ENCODE measurements at regions not wholly inside any gene's neighbourhood (a gene's known extent, or its start where the extent isn't known, plus 50 kb on each side); places are given as distances from the start of the nearest gene placed in this dataset.
"Not testable (repeated sequence)": the region's sequence is repeated elsewhere in the genome, so short reads cannot be mapped to it uniquely, and the experiment has no call there.

GRCh38 chr17:77290759-77291558 lies 150.2 kb downstream of the SEC14L1 start:
- ATAC-seq, DNase-seq: not testable (repeated sequence)

DNA sequence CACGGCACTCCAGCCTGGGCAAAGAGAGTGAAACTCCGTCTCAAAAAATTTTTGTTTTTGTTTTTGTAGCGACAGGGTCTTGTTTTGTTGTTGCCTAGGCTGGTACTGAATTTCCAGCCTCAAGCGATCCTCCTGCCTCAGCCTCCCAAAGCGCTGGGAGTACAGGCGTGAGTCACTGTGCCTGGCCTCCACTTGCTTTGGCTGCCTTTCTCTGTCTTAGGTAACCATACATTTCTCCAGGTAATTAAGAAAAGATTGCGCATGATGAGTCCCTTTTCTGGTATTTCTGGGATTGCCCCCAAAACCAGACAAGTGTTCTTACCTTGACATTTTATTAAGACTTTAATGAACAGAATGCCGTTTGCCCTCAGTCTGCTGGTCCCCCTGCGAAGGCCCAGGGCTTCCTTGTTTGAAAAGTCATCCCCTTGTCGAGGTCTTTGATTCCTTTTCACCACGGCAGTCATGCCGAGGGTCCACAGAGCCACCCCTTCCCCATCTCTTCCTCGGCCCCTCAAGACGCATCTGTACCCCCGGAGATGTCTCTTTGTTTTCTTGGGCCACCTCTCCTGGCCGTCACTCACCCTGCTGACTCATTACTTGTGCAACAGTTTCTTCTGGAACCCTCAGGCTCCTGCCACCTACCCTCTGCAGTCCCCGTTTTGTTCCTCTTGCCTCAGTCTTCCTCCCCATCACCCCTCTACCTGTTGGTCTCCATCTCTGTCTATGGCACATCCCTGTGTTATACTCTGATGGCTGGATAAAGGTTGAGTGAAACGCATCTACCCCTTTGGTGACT lies 151.0 kb downstream of the SEC14L1 start:
- DNase-seq, result no peak
- ATAC-seq, result no peak

GRCh38 chr17:77294761-77295160 lies 154.0 kb downstream of the SEC14L1 start:
- no peak for DNase-seq
- no peak for ATAC-seq

GRCh38 chr17:77295241-77295853 lies 154.6 kb downstream of the SEC14L1 start:
- no peak for DNase-seq
- ATAC-seq, result no peak

DNA sequence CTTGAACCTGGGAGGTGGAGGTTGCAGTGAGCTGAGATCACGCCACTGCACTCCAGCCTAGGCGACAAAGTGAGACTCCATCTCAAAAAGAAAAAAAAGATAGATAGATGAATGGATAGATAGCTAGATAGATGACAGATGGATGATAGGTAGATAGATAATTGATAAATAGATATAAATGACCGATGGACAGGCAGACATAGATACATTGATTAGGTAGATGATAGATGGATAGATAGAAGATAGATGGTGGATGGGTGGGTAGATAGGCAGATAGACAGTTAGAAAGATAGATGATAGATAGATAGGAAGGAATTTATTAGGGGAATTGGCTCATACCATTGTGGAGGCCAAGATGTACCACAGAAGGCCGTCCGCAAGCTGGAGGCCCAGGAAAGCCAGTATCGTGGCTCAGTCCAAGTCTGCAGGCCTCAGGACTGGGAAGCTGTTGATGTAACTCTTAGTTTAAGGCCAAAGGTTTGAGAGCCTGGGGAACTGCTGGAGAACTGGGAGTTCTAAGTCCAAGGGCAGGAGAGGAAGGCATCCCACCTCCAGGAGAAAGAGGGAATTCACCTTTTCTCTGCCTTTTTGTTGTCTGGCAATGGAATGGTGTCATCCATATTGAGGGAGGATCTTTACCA lies 156.1 kb downstream of the SEC14L1 start:
- DNase-seq (no peak), ATAC-seq (no peak)

GRCh38 chr17:77297693-77298666 lies 157.2 kb downstream of the SEC14L1 start:
- DNase-seq (no peak), ATAC-seq (peak; percentile 46)

GRCh38 chr17:77298811-77299210 lies 158.0 kb downstream of the SEC14L1 start:
- DNase-seq (no peak), ATAC-seq (no peak)

DNA sequence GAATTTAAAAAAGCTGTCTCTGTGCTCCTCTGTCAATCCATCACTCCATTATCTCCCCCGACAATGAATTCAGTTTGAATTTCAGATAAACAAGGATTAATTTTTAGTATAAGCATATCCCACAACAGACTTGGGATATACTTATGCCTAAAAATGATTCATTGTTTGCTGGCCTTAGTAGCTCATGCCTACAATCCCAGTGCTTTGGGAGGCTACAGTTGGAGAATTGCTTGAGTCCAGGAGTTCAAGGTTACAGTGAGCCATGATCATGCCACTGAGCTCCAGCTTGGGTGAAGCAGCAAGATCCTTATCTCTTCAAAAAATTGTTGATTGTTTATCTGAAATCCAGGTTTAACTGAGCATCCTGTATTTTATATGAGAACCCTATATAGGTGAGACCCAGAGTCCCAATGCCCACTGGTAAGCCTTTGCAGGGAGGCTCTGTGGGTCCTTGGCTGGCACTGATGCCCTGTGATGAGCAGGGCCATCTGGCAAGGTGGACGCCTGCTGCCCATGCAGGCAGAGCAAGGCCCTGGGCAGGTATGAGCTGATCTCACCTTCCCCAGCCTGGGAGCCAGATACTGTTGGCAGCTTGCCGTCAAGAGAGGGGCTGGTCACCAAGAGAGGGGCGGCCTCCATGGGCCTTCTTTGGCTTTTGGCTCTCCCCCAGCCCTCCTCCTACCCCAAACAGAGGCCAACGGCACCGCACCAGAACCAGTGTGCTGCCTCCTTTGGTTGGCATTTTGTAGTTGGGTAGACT lies 158.7 kb downstream of the SEC14L1 start:
- ATAC-seq (no peak), DNase-seq (no peak)

GRCh38 chr17:77300016-77300686 lies 159.4 kb downstream of the SEC14L1 start:
- no peak for DNase-seq

DNA sequence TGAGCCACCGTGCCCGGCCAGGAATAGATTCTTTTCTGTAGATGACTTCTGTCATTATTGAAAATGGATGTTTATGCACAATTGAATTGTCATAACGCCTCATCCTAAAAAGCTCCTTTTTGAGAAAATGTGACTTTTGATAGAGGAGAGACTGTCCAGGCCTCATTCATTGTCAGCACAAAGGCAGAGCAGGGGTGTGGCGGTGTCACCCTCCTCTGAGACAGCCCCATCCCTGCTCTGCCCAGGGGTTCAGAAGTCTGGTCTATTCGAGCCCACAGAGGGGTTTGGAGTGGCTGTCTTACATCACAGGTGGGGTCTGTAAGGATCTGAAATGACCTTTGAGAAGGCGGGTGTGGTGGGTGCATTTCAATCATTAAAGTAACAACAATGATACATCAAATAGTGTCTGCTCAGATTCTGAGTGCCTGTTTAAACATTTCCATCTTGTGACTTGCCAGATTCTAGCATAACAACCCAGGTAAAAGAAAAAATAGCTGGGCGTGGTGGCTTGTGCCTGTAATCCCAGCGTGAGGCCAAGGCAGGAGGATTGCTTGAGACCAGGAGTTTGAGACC lies 161.0 kb downstream of the SEC14L1 start:
- DNase-seq (no peak), ATAC-seq (no peak)

More at GRCh38 chr17:77300016-77300686, 159.4 kb downstream of the SEC14L1 start:
- no peak for ATAC-seq

DNA sequence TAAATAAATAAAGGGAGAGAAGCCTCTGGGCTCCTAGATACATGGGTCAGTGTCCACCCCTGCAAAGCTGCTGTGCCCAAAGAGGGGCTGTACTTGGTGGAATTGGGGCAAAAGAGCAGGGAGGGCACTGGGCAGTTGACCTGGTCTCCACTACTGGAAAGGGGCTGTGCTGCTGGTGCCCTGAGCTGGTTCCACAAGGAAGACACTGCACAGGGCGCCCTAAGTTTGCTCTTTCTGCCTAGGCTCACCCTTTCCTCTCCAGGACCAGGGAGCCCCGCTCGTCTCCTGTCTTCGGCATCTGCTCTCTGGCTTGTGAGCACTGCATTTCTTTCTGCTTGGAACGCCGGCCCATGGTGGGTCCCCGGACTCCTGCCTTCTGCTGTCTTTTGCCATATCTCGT lies 161.9 kb downstream of the SEC14L1 start:
- DNase-seq, result no peak
- ATAC-seq, result no peak

GRCh38 chr17:77303620-77304019 lies 162.9 kb downstream of the SEC14L1 start:
- no peak for ATAC-seq
- DNase-seq, result no peak

DNA sequence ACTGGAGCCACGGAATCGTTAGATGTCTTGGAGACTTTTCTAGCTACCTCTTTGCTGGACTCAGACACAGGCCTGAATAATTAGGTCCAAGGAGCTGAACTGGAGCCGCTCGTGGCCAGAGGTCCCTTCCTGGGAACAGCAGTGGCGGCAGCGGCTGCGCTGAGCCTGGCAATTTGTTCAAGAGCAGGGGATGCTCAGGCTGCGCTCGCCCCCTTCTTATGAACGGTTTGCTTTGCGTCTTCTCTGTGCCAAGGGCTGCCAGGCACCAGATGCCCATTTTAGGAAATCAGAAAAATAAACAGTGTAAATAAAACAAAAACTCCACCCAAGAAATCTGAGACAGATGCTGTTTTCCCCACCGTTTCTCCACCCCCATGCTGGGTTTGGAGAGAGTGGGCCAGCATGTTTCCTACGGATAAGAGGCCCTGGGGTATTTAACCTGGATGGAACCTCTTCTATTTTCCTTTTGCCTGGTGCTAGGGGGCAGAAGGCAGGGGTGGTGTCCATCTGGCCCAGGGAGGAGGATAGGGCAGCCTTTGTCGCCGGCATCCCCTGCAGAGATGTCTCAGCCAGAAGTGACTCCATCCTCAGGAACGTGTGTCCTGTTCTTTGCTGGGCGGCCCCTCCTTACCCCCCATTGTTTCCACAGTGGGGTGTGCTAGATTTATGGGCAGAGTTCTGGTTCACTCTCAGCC lies 163.4 kb downstream of the SEC14L1 start:
- no peak for ATAC-seq
- DNase-seq, result no peak

DNA sequence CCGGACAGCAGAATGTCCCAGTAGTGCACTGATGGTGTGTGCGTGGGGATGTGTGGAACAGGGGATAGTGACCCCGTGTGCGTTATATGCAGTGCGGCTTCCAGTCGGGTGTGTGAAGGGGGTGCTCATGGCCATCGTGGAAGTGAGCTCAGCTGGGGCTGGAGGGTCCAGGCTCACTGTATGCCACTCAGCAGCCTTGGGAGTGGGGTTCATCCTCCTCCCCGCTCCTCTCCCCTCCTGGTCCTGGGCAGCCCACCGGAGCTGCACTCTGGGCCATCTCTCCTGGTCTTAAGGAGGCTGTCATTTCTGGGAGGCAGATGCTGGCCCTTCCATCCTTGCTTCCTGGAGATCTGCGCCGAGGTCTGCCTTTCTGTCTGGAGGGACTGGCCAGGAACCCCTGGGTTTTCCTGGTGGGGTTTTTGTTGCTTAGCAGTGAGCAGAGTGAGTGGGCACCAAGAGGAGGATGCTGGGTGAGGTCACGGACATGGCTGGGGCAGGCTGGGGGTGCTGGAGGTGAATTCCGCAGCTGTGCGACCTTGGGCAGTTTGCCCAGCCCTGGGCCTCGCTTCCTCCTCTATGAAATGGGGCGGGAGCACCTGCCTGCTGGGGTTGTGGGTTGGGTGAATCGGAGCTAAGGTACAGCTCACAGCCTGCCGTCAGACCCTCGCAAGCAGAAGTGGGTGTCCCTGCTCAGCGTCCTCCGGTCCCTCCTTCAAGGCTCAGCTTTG lies 164.1 kb downstream of the SEC14L1 start:
- no peak for DNase-seq
- ATAC-seq, result no peak

DNA sequence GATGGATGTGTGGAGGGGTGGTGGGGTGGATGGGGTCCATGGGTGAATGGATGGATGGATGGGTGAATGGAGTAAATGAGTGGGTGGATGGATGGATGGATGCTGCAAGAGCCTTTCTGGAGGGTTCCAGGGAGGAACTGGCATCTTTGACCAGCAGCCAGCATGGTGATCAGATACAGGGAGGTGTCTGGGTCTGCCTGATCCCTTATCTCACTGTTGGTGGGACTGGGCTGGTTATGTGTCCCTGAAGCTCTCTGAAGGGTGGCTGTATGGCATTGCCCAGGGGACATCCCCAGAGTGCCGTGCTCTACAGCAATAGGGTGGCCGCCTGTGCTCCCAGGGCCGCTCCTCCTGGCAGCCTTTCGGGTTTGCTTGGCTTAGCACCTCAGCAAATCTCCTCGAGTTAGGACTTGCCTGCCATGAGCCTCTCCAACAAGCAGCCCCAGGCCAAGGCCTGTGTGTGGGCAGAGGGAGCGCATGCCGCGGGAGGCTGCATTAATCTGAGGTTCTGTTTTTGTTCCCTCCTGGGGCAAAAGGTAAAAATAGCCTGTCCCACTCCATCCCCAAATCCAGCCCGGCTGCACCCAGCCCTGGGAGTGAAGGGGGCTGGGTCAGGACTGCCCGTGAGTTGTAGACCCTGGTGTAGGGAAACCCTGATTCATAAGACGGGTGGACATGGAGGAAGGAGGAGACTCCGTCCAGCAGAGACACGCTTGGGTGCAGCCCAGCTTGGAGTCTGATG lies 165.4 kb downstream of the SEC14L1 start:
- ATAC-seq (no peak), DNase-seq (no peak)

DNA sequence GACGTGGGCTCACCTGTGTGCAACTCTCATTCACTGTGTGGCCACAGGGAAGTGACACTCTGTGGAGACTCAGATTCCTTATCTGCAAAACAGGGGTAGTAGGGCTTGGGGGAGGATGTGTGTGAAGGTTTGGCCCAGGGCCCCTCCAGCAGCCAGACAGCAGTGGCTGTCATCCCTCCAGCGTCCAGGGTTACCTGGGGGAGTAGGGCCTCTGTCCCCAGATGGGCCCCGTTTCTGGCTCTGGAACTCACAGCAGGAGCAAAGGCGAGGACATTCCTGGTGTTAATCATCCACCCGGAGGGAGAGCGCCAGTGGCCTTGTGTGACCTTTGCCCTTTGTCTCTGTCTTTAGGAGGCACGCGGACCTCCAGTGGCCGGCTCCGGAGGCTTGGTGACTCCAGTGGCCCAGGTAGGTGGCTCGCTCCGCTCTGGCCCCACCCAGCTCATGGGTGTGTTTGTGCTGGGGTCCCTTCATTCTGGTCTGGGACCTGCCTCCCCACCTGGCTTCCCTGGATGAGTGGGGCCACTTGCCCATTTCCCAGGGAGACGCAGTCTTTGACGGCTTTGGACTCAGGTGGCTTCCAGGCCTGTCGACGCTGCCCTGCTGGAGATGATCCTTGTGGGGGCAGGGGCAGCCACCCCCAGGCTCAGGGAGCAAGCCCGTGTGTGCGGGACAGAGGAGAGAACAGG lies 166.2 kb downstream of the SEC14L1 start:
- ATAC-seq, result no peak
- DNase-seq, result no peak

All from stimulated activated naive CD8-positive, alpha-beta T cell treated with anti-CD3 and anti-CD28 coated beads, Interleukin-15, Interleukin-2, amounts not matched to agents 100 U/mL and 50 U/mL, for 24 hours (primary cell).